ENCODE measurements at regions not wholly inside any gene's neighbourhood (a gene's known extent, or its start where the extent isn't known, plus 50 kb on each side); places are given as distances from the start of the nearest gene placed in this dataset.

DNA sequence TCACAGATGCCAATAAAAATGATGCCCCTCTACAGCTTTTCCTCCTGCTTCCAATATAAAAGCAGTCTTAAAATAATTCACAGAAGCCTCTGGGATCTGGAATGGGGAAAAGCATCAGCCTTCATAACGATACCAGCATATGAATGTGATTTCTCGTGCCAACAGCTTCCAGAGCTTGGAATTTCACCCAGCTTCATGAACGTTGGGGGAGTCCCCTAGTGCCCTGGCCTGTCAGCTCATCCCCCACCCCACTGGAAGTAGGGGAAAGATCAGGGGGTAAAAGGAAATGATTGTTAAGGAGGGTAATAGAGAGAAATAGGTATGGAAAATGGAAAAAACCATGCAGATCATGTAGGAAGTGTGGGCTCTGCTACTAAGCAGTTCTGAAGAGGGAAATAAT, 253.6 kb downstream of the INHBA start:
- Histone ChIP-seq H3K27ac (no peak overlapping the region), H3K36me3 (no peaks in the 10 kb centered on the region), H3K9me3 (ENCODE audit: low read depth) (no peaks in the 10 kb centered on the region), H3K4me3 (no peak overlapping the region), H3K27me3 (no peaks in the 10 kb centered on the region), H3K4me1 (ENCODE audit: low read depth) (peaks cover 31% of the 10 kb centered on the region)
- TF ChIP-seq CTCF (IDR thresholded peaks at IDR 0.05; ENCODE audit: low read depth, low read length), result no peak
- no peak for DNase-seq (ENCODE audit: low read depth in 1 of 2, low spot score in 1 of 2)

DNA sequence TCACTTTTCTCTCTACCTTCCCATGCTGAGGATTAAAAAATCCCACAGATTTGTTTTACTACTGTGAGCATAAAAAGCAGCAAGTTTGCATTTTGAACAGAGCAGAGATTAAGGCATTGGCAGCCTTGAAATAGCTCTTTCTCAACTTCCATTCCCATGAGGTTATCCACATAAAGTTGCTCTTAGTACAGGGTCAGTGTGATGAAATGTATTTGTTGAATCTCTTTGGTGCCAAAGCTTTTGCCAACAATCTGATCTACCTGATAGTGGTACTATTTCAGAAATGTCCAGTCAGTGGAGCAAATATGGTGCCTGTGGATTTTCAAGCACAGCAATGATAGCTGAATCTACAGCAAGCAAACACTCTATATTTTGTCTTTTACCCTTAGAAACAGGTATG, 254.8 kb downstream of the INHBA start:
- no peaks in the 10 kb centered on the region for H3K9me3 ChIP-seq (ENCODE audit: low read depth)
- peak overlapping the region; percentile 72 for H3K27ac ChIP-seq
- H3K27me3 ChIP-seq, result no peaks in the 10 kb centered on the region
- no peak overlapping the region for H3K4me3 ChIP-seq
- TF ChIP-seq CTCF (IDR thresholded peaks at IDR 0.05; ENCODE audit: low read depth, low read length), result no peak
- no peaks in the 10 kb centered on the region for H3K36me3 ChIP-seq
- H3K4me1 ChIP-seq (ENCODE audit: low read depth), result peaks cover 31% of the 10 kb centered on the region
- DNase-seq (ENCODE audit: low read depth in 1 of 2, low spot score in 1 of 2), result peak in 1 of 2 donors; percentile 89

DNA sequence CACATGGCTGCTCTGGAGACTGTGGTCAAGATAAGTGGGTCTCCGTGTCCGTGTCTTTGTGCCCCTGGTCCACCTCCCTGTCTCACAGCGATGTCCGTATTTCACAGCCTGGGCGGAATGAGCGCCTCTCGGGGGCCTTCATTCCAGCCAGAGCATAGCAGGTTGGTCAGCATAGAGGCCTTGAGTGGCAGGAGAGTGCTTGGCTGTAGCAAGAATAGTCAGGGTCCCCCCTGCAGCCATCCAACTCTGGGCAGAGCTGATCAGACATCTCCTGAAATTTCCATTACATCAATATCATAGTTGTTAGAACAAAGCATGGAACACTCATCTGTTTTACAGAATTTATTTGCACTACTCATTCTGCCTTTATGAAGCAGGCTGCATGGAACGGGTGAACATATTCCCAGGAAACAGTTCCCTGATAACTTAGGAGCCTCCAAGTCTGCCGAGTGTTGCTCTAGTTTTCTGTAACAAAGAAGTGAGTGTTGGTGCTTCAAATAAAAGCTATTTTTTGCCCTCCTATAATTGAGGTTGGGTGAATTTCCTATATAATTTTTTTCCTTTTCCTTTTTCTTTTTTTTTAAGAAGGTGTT, 255.3 kb downstream of the INHBA start:
- Histone ChIP-seq H3K36me3 (no peaks in the 10 kb centered on the region), H3K27me3 (no peaks in the 10 kb centered on the region), H3K4me3 (no peak overlapping the region), H3K4me1 (ENCODE audit: low read depth) (peaks cover 31% of the 10 kb centered on the region), H3K9me3 (ENCODE audit: low read depth) (no peaks in the 10 kb centered on the region), H3K27ac (peak overlapping the region; percentile 72)
- no peak for TF ChIP-seq CTCF (IDR thresholded peaks at IDR 0.05; ENCODE audit: low read depth, low read length)
- peak; percentile 5 to 27 for DNase-seq (ENCODE audit: low read depth in 1 of 2, low spot score in 1 of 2)

DNA sequence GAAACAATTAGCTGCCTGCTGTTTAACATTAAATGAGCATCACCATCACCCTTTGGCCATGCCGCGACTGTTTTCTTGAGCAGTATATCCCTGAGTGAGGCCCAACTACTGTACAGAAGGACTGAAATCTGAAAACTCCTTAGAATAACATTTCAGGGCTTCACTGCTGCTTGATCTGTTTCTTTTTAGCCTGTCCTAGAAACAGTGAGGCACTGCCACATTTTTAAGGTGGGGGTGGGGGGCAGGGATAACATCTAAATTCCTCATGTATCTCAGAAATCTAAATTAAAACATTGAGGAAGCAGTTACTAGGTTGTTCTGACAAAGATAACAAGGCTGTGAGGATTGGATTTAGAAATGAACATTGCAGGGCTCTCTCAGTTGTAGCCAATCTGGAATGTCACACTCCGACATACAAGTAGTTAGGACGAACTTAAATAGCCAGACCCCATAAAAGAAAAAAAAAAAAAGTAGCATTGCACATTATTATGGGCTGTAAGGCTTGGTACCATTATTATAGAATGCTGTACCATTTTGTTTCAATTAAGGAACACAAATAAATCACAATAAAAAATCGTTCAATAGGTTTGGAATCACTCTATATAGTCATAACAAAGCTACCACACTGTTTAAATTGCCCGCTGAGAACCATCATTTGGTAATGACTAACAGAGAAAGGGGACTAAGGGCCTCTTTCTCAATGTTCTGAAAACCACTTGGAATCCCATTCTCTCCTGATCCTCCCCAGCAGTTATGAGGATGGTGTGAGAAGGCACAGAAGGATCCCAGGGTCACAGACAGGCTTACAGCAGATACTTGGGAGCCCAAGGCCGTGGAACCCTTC, 256.1 kb downstream of the INHBA start:
- H3K4me3 ChIP-seq, result no peak overlapping the region
- no peaks in the 10 kb centered on the region for H3K36me3 ChIP-seq
- H3K9me3 ChIP-seq (ENCODE audit: low read depth), result no peaks in the 10 kb centered on the region
- TF ChIP-seq CTCF (IDR thresholded peaks at IDR 0.05; ENCODE audit: low read depth, low read length), result no peak
- DNase-seq (ENCODE audit: low read depth in 1 of 2, low spot score in 1 of 2), result peak in 1 of 2 donors; percentile 10
- peak overlapping the region; percentile 72 for H3K27ac ChIP-seq
- no peaks in the 10 kb centered on the region for H3K27me3 ChIP-seq
- H3K4me1 ChIP-seq (ENCODE audit: low read depth), result peaks cover 31% of the 10 kb centered on the region

GRCh38 chr7:41445946-41446345, 256.9 kb downstream of the INHBA start:
- TF ChIP-seq CTCF (IDR thresholded peaks at IDR 0.05; ENCODE audit: low read depth, low read length), result no peak
- Histone ChIP-seq H3K27ac (no peak overlapping the region), H3K9me3 (ENCODE audit: low read depth) (no peaks in the 10 kb centered on the region), H3K4me1 (ENCODE audit: low read depth) (peaks cover 31% of the 10 kb centered on the region), H3K36me3 (no peaks in the 10 kb centered on the region), H3K4me3 (no peak overlapping the region), H3K27me3 (no peaks in the 10 kb centered on the region)
- no peak for DNase-seq (ENCODE audit: low read depth in 1 of 2, low spot score in 1 of 2)
